MM.1S (cell line): ENCODE measurements at regions not wholly inside any gene's neighbourhood (a gene's known extent, or its start where the extent isn't known, plus 50 kb on each side); places are given as distances from the start of the nearest gene placed in this dataset.

Experiments
- CTCF ChIP-seq: fragments of 300-600 bp; sonication (generic); IDR thresholded peaks from 2 replicates; pipeline ENCODE4 v1.5.1; 2016; ENCODE audit warnings: antibody characterized with exemption, low read length, mixed read lengths
- EZH2 ChIP-seq: fragments of 300-600 bp; sonication (generic); optimal IDR thresholded peaks from 2 replicates; pipeline ENCODE3; 2017; ENCODE audit warnings: low read depth, mild to moderate bottlenecking, antibody characterized with exemption, low read length, mixed read lengths

GRCh38 chr3:193789455-193789854 lies 196.4 kb downstream of the OPA1 start:
- TF ChIP-seq CTCF = no peak
- TF ChIP-seq EZH2 = no peak
